Parathyroid adenoma (tissue), 2 donors: ENCODE measurements at regions not wholly inside any gene's neighbourhood (a gene's known extent, or its start where the extent isn't known, plus 50 kb on each side); places are given as distances from the start of the nearest gene placed in this dataset.

Experiments used
- H2AFZ ChIP-seq: fragments of 300-600 bp; sonication (generic); one replicate; pipeline ENCODE4 v1.7.0; 2017; ENCODE audit warnings: antibody characterized with exemption, mild to moderate bottlenecking
- H3K27ac ChIP-seq: fragments of 300-600 bp; sonication (generic); one replicate; pipeline ENCODE4 v1.7.0; 2017
- H3K27me3 ChIP-seq: fragments of 300-600 bp; sonication (generic); one replicate; pipeline ENCODE4 v1.7.0; 2017; ENCODE audit warnings: low read length; ENCODE audit not compliant: control insufficient read depth, insufficient read depth
- H3K36me3 ChIP-seq: fragments of 300-600 bp; sonication (generic); one replicate; pipeline ENCODE4 v1.7.0; 2017; ENCODE audit warnings: low read length; ENCODE audit not compliant: control insufficient read depth, insufficient read depth
- H3K4me1 ChIP-seq: fragments of 300-600 bp; sonication (generic); one replicate; pipeline ENCODE4 v1.7.0; 2017; ENCODE audit warnings: control low read depth
- H3K4me2 ChIP-seq: fragments of 300-600 bp; sonication (generic); one replicate; pipeline ENCODE4 v1.7.0; 2017; ENCODE audit warnings: low read length
- H3K4me3 ChIP-seq: fragments of 300-600 bp; sonication (generic); one replicate; pipeline ENCODE4 v1.7.0; 2017; ENCODE audit warnings: low read depth, low read length
- H3K79me2 ChIP-seq: fragments of 300-600 bp; sonication (generic); one replicate; pipeline ENCODE4 v1.7.0; 2017; ENCODE audit warnings: control low read depth
- H3K9ac ChIP-seq: fragments of 300-600 bp; sonication (generic); one replicate; pipeline ENCODE4 v1.7.0; 2017; ENCODE audit warnings: mild to moderate bottlenecking
- H3K9me3 ChIP-seq: fragments of 300-600 bp; sonication (generic); one replicate; pipeline ENCODE4 v1.7.0; 2017; ENCODE audit warnings: low read length; ENCODE audit not compliant: control insufficient read depth
- TF ChIP-seq, protein P1 (sequence below): fragments of 300-600 bp; sonication (generic); IDR thresholded peaks from one replicate; pipeline ENCODE4 v1.7.0; 2017; ENCODE audit warnings: antibody characterized with exemption, mild to moderate bottlenecking
- donor health status: primary hyperparathyroidism.

DNA sequence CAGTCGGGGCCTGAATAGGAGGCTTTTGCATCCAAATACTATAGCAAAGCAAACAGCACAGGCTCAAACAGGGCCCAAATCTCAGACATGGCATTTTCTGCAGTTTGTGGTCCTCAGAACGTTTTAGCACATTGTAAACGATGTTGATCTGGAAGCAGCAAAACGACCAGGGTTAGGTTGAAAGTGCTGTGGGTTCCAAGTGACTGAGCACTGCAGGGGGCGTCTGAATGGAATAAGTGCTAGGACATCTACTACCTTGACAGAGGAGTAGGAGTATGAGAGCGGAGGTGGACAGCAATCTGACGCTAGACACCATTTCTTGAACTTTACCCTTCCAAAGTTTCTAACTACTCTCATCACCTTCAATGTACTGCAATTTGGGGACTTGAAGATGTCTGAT is 214.9 kb downstream of the BARHL2 start:
- no peak overlapping the region for H3K9ac ChIP-seq
- no peaks in the 10 kb centered on the region for H3K79me2 ChIP-seq
- TF ChIP-seq, protein P1, sequence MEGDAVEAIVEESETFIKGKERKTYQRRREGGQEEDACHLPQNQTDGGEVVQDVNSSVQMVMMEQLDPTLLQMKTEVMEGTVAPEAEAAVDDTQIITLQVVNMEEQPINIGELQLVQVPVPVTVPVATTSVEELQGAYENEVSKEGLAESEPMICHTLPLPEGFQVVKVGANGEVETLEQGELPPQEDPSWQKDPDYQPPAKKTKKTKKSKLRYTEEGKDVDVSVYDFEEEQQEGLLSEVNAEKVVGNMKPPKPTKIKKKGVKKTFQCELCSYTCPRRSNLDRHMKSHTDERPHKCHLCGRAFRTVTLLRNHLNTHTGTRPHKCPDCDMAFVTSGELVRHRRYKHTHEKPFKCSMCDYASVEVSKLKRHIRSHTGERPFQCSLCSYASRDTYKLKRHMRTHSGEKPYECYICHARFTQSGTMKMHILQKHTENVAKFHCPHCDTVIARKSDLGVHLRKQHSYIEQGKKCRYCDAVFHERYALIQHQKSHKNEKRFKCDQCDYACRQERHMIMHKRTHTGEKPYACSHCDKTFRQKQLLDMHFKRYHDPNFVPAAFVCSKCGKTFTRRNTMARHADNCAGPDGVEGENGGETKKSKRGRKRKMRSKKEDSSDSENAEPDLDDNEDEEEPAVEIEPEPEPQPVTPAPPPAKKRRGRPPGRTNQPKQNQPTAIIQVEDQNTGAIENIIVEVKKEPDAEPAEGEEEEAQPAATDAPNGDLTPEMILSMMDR: no peak
- no peak overlapping the region for H3K4me2 ChIP-seq
- no peak overlapping the region for H3K27ac ChIP-seq
- H3K4me1 ChIP-seq: no peaks in the 10 kb centered on the region
- H2AFZ ChIP-seq: no peak overlapping the region
- no peak overlapping the region for H3K4me3 ChIP-seq
- no peaks in the 10 kb centered on the region for H3K9me3 ChIP-seq
- no peaks in the 10 kb centered on the region for H3K27me3 ChIP-seq
- H3K36me3 ChIP-seq: no peaks in the 10 kb centered on the region

DNA sequence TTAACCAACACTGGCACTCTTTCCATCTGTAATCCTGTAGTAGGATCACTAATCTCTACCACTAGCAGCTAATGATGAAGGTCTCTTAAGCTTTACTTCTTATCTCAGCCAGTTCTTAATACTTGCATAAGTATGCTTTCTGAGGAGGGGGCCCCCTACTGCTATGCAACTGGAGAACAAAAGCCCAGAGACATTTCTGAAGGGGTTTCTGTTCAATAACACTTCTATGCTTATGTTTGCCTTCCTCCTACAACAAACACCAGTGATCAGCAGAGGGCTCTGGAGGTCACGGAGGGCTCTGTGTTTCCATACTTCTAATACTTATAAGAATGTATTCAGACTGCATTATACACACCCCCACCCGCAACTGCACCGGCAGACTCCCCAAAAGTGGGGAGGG is 215.8 kb downstream of the BARHL2 start:
- Histone ChIP-seq H3K27ac (no peak overlapping the region), H3K9me3 (no peaks in the 10 kb centered on the region), H3K4me3 (no peak overlapping the region), H3K36me3 (no peaks in the 10 kb centered on the region), H2AFZ (no peak overlapping the region), H3K9ac (no peak overlapping the region), H3K79me2 (no peaks in the 10 kb centered on the region), H3K27me3 (no peaks in the 10 kb centered on the region), H3K4me2 (no peak overlapping the region), H3K4me1 (no peaks in the 10 kb centered on the region)
- TF ChIP-seq, protein P1: no peak

DNA sequence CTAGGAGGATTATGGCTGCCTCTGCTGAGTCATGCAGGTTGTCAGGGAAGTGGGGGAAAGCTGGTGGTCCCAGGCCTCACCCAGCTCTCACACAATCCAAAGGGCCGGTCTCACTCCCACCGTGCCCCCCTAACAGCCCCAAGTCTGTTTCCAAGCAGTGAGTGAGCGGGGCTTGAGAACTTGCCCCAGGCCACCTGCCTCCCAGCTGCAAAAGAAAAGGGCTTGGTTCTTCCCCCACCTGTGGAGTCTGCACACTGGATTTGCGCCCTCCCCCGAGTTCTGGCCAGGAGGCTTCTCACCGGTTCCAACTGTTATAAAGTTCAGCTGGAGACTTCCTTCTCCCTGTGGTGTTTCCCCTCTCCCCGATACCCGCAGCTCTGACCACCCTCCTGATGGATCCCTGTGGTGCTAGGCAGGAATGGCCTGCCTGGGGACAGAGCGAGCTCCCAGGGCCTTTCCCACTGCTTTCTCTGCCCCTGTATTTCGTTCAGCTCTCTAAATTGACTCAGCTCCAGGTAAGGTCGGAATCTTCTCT is 222.3 kb downstream of the BARHL2 start:
- Histone ChIP-seq H3K4me3 (no peak overlapping the region), H3K4me1 (no peaks in the 10 kb centered on the region), H3K36me3 (no peaks in the 10 kb centered on the region), H3K9ac (no peak overlapping the region), H3K9me3 (no peaks in the 10 kb centered on the region), H2AFZ (no peak overlapping the region), H3K4me2 (no peak overlapping the region), H3K27ac (no peak overlapping the region), H3K27me3 (no peaks in the 10 kb centered on the region), H3K79me2 (no peaks in the 10 kb centered on the region)
- TF ChIP-seq, protein P1: no peak

DNA sequence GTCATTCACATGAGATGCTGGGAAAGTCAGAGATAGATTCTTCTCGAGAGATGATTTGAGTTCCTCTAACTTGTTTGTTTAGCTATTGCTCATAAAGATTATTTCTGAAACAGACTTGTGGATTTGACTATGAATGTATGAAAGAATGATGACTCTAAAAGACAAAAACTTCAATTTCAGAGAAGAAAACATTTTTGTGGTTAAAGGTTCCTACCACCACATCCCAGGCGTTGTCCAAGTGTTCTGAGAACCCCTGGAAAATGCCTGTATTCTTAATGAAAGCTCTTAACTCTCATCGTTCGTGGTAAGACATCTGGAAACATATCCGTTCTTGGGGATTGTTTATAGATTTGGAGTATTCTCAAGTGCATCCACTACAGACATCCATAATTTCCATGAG is 228.7 kb downstream of the BARHL2 start:
- Histone ChIP-seq H3K4me2 (no peak overlapping the region), H3K36me3 (no peaks in the 10 kb centered on the region), H3K9ac (no peak overlapping the region), H3K9me3 (no peaks in the 10 kb centered on the region), H3K4me1 (no peaks in the 10 kb centered on the region), H3K4me3 (no peak overlapping the region), H2AFZ (no peak overlapping the region), H3K27me3 (no peaks in the 10 kb centered on the region), H3K27ac (no peak overlapping the region), H3K79me2 (no peaks in the 10 kb centered on the region)
- TF ChIP-seq, protein P1: no peak

DNA sequence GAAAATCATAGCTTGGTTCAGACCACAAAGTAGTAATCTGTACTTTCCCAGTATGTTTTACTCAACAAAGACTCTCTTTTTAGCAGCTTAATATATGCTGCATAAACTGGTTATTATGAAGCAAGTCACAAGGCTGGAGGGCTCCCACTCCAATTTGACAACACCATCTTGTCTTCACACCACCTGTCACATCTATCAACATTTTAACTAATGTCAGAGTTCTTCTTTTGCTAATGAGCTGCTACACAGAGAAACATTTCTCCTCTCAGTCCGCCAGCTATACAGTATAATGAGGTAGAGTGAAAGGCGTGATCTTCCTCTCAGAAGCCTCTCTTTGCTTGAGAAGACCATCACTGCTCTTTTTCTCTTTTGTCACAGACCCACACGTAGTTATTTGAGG is 230.1 kb downstream of the BARHL2 start:
- H3K27me3 ChIP-seq: no peaks in the 10 kb centered on the region
- no peaks in the 10 kb centered on the region for H3K79me2 ChIP-seq
- H3K4me2 ChIP-seq: no peak overlapping the region
- H3K4me1 ChIP-seq: no peaks in the 10 kb centered on the region
- TF ChIP-seq, protein P1: no peak
- H3K27ac ChIP-seq: no peak overlapping the region
- H3K9ac ChIP-seq: no peak overlapping the region
- H3K36me3 ChIP-seq: no peaks in the 10 kb centered on the region
- H3K9me3 ChIP-seq: no peaks in the 10 kb centered on the region
- no peak overlapping the region for H3K4me3 ChIP-seq
- H2AFZ ChIP-seq: no peak overlapping the region
